D721Med (cell line): ENCODE measurements at regions not wholly inside any gene's neighbourhood (a gene's known extent, or its start where the extent isn't known, plus 50 kb on each side); places are given as distances from the start of the nearest gene placed in this dataset.
"Not testable (repeated sequence)": the region's sequence is repeated elsewhere in the genome, so short reads cannot be mapped to it uniquely, and the experiment has no call there.

ENCODE experiments used
- DNase-seq: peaks from one replicate; pipeline ENCODE4 v3.0.0; 2011; ENCODE audit warnings: low spot score; ENCODE audit not compliant: insufficient read length
- FAIRE-seq: peaks from 2 replicates; lab custom pipeline; 2011; peaks lifted over from hg19 to GRCh38; lab: Jason Lieb, UNC
- CTCF ChIP-seq: IDR thresholded peaks from 2 replicates; pipeline ENCODE4 v1.5.1; 2012; ENCODE audit warnings: mild to moderate bottlenecking, control low read depth; ENCODE audit not compliant: insufficient read depth; ENCODE audit errors: missing control alignments

DNA sequence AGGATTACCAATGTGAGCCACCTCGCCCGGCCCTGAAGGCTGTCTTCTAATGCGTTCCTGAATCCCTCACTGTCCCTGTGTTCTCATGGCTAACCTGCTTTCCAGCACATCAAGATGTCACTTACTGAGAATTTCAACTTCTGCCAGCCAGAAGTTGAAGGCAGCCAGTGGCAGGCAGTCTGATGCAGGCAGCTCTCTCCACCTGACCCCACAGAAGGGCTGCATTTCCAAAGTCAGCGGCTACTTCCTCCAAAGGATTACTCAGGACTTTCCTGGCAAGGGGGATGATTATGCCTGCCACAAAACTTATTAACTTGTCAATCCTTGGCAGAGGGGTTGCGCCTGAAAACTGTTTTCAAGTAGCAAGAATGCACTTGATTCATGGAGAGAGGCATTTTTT, 1219.4 kb downstream of the TYW1 start:
- FAIRE-seq = no peak
- TF ChIP-seq CTCF = no peak
- DNase-seq = no peak

- DNase-seq (no peak), FAIRE-seq (no peak)
- TF ChIP-seq CTCF = no peak
These were observed 1220.8 kb downstream of the TYW1 start for GRCh38 chr7:68217426-68217825.

- TF ChIP-seq CTCF = no peak
- DNase-seq (no peak), FAIRE-seq (no peak)
These were observed 1221.8 kb downstream of the TYW1 start for GRCh38 chr7:68218461-68218860.

DNA sequence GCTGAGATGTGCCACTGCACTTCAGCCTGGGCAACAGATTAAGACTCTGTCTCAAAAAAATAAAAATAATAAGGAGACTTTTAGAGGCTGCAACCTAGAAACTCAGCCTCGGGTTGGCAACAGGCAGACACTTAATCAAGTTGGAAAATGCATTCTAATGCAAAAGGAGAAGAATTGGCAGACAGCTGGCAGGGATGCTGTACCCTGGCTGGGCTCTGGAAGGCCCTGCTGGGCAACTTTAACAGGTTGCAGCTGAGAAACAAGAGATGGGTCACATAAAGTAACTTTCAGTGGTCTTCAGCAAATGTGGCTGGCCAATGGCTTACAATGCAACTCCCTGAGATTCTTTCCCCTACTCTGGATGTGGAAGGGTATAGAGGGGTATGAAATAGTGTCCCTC, 1225.7 kb downstream of the TYW1 start:
- no peak for TF ChIP-seq CTCF
- no peak for FAIRE-seq
- DNase-seq = no peak

DNA sequence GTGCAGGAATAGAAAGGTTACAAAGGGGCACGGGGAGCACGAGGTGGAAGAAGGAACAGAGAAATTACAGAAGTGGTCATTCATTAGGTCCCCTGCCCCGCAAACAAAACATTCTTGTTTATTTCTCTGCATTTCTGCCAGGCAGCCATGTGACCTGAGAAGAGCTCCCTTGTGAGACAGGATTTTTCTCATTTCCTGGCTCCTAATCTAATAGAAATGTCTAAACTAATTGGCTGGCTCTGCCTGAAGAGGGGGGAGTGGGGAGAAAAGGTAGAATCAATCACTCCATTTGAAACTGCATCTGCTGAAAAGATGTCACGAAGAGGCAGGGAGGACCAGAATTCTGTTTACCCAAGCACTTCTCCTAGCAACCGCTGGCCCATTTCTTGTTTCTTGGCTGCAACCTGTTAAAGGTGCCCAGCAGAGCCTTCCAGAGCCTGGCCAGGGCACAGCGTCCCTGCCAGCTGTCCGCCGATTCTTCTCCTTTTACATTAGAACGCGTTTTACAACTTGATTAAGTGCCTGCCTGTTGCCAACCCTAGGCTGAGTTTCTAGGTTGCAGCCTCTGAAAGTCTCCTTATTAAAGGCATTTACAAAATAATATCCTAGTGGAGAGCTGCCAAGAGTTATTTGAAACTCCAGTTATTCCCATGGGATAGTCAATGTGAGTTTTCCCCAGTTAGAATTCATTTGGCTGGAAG, 1227.6 kb downstream of the TYW1 start:
- no peak for FAIRE-seq
- no peak for DNase-seq
- no peak for TF ChIP-seq CTCF

DNA sequence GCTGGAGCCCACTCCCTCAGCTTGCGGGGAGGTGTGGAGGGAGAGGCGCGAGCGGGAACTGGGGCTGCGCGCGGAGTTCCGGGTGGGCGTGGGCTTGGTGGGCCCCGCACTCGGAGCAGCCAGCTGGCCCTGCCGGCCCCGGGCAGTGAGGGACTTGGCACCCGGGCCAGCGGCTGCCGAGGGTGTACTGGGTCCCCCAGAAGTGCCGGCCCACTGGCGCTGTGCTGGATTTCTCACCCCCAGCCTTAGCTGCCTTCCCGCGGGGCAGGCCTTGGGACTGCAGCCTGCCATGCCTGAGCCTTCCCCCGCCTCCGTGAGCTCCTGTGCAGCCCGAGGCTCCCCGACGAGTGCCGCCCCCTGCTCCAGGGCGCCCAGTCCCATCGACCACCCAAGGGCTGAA, 1234.4 kb downstream of the TYW1 start:
- DNase-seq, FAIRE-seq: not testable (repeated sequence)

DNA sequence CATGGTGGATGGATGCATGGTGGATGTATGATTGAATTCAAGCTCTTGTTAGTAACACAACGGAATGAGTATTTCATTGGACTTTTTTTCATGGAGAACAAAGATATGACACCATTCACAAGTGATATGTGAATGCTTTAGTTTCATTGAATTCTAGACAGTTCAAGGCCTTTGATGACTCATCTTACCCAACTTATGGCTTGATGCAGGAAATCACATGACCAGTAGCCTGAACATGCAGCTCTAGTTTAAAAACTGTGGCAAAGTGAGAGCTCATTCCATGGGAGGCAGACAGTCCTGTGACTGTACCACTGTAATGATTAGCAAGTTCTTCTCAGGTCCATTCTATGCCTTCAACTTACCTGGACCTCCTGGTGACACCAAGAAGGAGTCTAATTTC, 1239.3 kb downstream of the TYW1 start:
- no peak for TF ChIP-seq CTCF
- DNase-seq (no peak), FAIRE-seq (no peak)
